Left renal pelvis (tissue), 4 donors: ENCODE measurements at regions not wholly inside any gene's neighbourhood (a gene's known extent, or its start where the extent isn't known, plus 50 kb on each side); places are given as distances from the start of the nearest gene placed in this dataset.
"Not testable (repeated sequence)": the region's sequence is repeated elsewhere in the genome, so short reads cannot be mapped to it uniquely, and the experiment has no call there.

Experiments
- DNase-seq, 4 donors: peaks; one replicate each; pipeline ENCODE4 v3.0.0-alpha.2; 2013; ENCODE audit warnings: low read depth in 4 of 4, low spot score in 3 of 4

GRCh38 chr3:159038405-159038804, 236.6 kb downstream of the MFSD1 start:
- no peak for DNase-seq

GRCh38 chr3:159039286-159039685, 237.4 kb downstream of the MFSD1 start:
- no peak for DNase-seq

GRCh38 chr3:159045279-159045885, 243.5 kb downstream of the MFSD1 start:
- peak in 2 of 4 donors; percentile 3 to 34 for DNase-seq

GRCh38 chr3:159047361-159047760, 245.5 kb downstream of the MFSD1 start:
- DNase-seq = no peak

GRCh38 chr3:159052494-159052893, 250.6 kb downstream of the MFSD1 start:
- not testable (repeated sequence) for DNase-seq

GRCh38 chr3:159057621-159058020, 255.8 kb downstream of the MFSD1 start:
- no peak for DNase-seq

- DNase-seq = no peak
Measured at GRCh38 chr3:159058859-159059258, 257.0 kb downstream of the MFSD1 start.

GRCh38 chr3:159059395-159059794, 257.5 kb downstream of the MFSD1 start:
- no peak for DNase-seq

GRCh38 chr3:159062734-159063410, 261.0 kb downstream of the MFSD1 start:
- DNase-seq = no peak

GRCh38 chr3:159069091-159069490, 267.2 kb downstream of the MFSD1 start, which contains the start of gene IQCJ:
Gene IQCJ, plus strand, starts transcription at chr3:159069319.
- DNase-seq = no peak

- DNase-seq = no peak
Measured at GRCh38 chr3:159069866-159070425, 268.1 kb downstream of the MFSD1 start.

GRCh38 chr3:159074756-159075701, 273.2 kb downstream of the MFSD1 start:
- no peak for DNase-seq

- no peak for DNase-seq
Measured at GRCh38 chr3:159077860-159078259, 276.0 kb downstream of the MFSD1 start.

- DNase-seq = no peak
Measured at GRCh38 chr3:159080256-159080655, 278.4 kb downstream of the MFSD1 start.

- no peak for DNase-seq
Measured at GRCh38 chr3:159080821-159081220, 279.0 kb downstream of the MFSD1 start.

GRCh38 chr3:159082519-159082918, 280.7 kb downstream of the MFSD1 start:
- DNase-seq = no peak

GRCh38 chr3:159091936-159092335, 290.1 kb downstream of the MFSD1 start:
- no peak for DNase-seq

GRCh38 chr3:159102001-159102400, 300.1 kb downstream of the MFSD1 start:
- DNase-seq = no peak

- no peak for DNase-seq
Measured at GRCh38 chr3:159112724-159113123, 310.9 kb downstream of the MFSD1 start.

GRCh38 chr3:159113221-159113875, 311.5 kb downstream of the MFSD1 start:
- DNase-seq = no peak
